GM08714 (cell line): ENCODE measurements at regions not wholly inside any gene's neighbourhood (a gene's known extent, or its start where the extent isn't known, plus 50 kb on each side); places are given as distances from the start of the nearest gene placed in this dataset.
"Not testable (repeated sequence)": the region's sequence is repeated elsewhere in the genome, so short reads cannot be mapped to it uniquely, and the experiment has no call there.

Source experiments
- H3K4me3 ChIP-seq: fragments of 200-500 bp; sonication (Bioruptor generic); 2 replicates; pipeline ENCODE4 v1.5.1; 2014; ENCODE audit warnings: mild to moderate bottlenecking, low read length, inconsistent platforms
- ZNF274 ChIP-seq: IDR thresholded peaks from 2 replicates; pipeline ENCODE4 v1.6.1; 2012; ENCODE audit warnings: mild to moderate bottlenecking, low read depth, low read length

- TF ChIP-seq ZNF274 = no peak
- no peak overlapping the region for H3K4me3 ChIP-seq
These were observed 77.6 kb upstream of the FOXK1 start for GRCh38 chr7:4604456-4604940.

- no peak overlapping the region for H3K4me3 ChIP-seq
- no peak for TF ChIP-seq ZNF274
These were observed 75.3 kb upstream of the FOXK1 start for GRCh38 chr7:4606797-4607196.

GRCh38 chr7:4607311-4607729, 74.8 kb upstream of the FOXK1 start:
- no peak for TF ChIP-seq ZNF274
- no peak overlapping the region for H3K4me3 ChIP-seq

- not testable (repeated sequence) for H3K4me3 ChIP-seq
These were observed 72.5 kb upstream of the FOXK1 start for GRCh38 chr7:4609576-4609975.

GRCh38 chr7:4610768-4611467, 71.2 kb upstream of the FOXK1 start:
- no peak overlapping the region for H3K4me3 ChIP-seq
- TF ChIP-seq ZNF274 = no peak

GRCh38 chr7:4612237-4612636, 69.9 kb upstream of the FOXK1 start:
- no peak overlapping the region for H3K4me3 ChIP-seq
- no peak for TF ChIP-seq ZNF274

GRCh38 chr7:4612939-4613841, 68.9 kb upstream of the FOXK1 start:
- no peak for TF ChIP-seq ZNF274
- H3K4me3 ChIP-seq = peak overlapping the region; percentile 15; the same call in 1 of the 2 replicates

GRCh38 chr7:4613846-4614548, 68.1 kb upstream of the FOXK1 start:
- no peak overlapping the region for H3K4me3 ChIP-seq
- no peak for TF ChIP-seq ZNF274

GRCh38 chr7:4616116-4616515, 66.0 kb upstream of the FOXK1 start:
- H3K4me3 ChIP-seq = no peak overlapping the region
- no peak for TF ChIP-seq ZNF274

GRCh38 chr7:4621396-4621795, 60.7 kb upstream of the FOXK1 start:
- no peak for TF ChIP-seq ZNF274
- H3K4me3 ChIP-seq = no peak overlapping the region

GRCh38 chr7:4626318-4626845, 55.7 kb upstream of the FOXK1 start:
- no peak overlapping the region for H3K4me3 ChIP-seq
- no peak for TF ChIP-seq ZNF274

- H3K4me3 ChIP-seq = no peak overlapping the region
- TF ChIP-seq ZNF274 = no peak
These were observed 52.7 kb upstream of the FOXK1 start for GRCh38 chr7:4629287-4629895.

- H3K4me3 ChIP-seq = no peak overlapping the region
- no peak for TF ChIP-seq ZNF274
These were observed 50.5 kb upstream of the FOXK1 start for GRCh38 chr7:4631380-4632179.
